DOHH2 (cell line): ENCODE measurements at regions not wholly inside any gene's neighbourhood (a gene's known extent, or its start where the extent isn't known, plus 50 kb on each side); places are given as distances from the start of the nearest gene placed in this dataset.

Source experiments
- H3F3A ChIP-seq: fragments of 200-600 bp; sonication (generic), shearing (Covaris generic); 2 replicates; pipeline ENCODE4 v1.6.0; 2016; ENCODE audit warnings: antibody characterized with exemption, mild to moderate bottlenecking; ENCODE audit not compliant: control insufficient read depth, insufficient read depth
- H3K27ac ChIP-seq: fragments of 200-600 bp; sonication (generic); 2 replicates; pipeline ENCODE4 v1.5.1; 2014; ENCODE audit warnings: low read depth, mild to moderate bottlenecking, low read length, moderate library complexity
- H3K27me3 ChIP-seq: fragments of 200-600 bp; sonication (generic); 2 replicates; pipeline ENCODE4 v1.6.1; 2014; ENCODE audit warnings: mild to moderate bottlenecking, low read length, mixed read lengths; ENCODE audit not compliant: control insufficient read depth
- H3K36me3 ChIP-seq: fragments of 200-600 bp; sonication (generic); 2 replicates; pipeline ENCODE4 v1.6.1; 2014; ENCODE audit warnings: mild to moderate bottlenecking, low read length, moderate library complexity, mixed read lengths; ENCODE audit not compliant: control insufficient read depth
- H3K4me1 ChIP-seq: fragments of 200-600 bp; sonication (generic); 2 replicates; pipeline ENCODE4 v1.6.1; 2014; ENCODE audit warnings: mild to moderate bottlenecking, low read length, mixed read lengths; ENCODE audit not compliant: control insufficient read depth
- H3K4me2 ChIP-seq: fragments of 200-600 bp; sonication (generic); 2 replicates; pipeline ENCODE4 v1.6.0; 2014; ENCODE audit warnings: mild to moderate bottlenecking, low read length, moderate library complexity
- H3K4me3 ChIP-seq: fragments of 200-600 bp; sonication (generic); 2 replicates; pipeline ENCODE4 v1.5.1; 2014; ENCODE audit warnings: mild to moderate bottlenecking, low read length, mixed read lengths
- H3K79me2 ChIP-seq: fragments of 200-600 bp; sonication (generic); 2 replicates; pipeline ENCODE4 v1.6.1; 2014; ENCODE audit warnings: mild to moderate bottlenecking, low read length, mixed read lengths; ENCODE audit not compliant: control insufficient read depth
- H3K9me2 ChIP-seq: fragments of 200-600 bp; sonication (generic); replicated peaks from 2 replicates; pipeline ENCODE4 v1.6.1; 2014; ENCODE audit warnings: mild to moderate bottlenecking, low read length, mixed read lengths; ENCODE audit not compliant: control insufficient read depth
- H3K9me3 ChIP-seq: fragments of 200-600 bp; sonication (generic); 2 replicates; pipeline ENCODE4 v1.6.1; 2014; ENCODE audit warnings: antibody characterized with exemption, low read length, mixed read lengths; ENCODE audit not compliant: control insufficient read depth, insufficient read depth
- H4K20me1 ChIP-seq: fragments of 200-600 bp; sonication (generic); 2 replicates; pipeline ENCODE4 v1.6.0; 2014; ENCODE audit warnings: low read depth, mild to moderate bottlenecking, antibody characterized with exemption, low read length, moderate library complexity; ENCODE audit not compliant: control insufficient read depth, insufficient read depth
- CTCF ChIP-seq: fragments of 200-600 bp; sonication (generic); IDR thresholded peaks from one replicate; pipeline ENCODE4 v1.5.1; 2014; ENCODE audit warnings: antibody characterized with exemption, mild to moderate bottlenecking, low read depth, low read length; ENCODE audit not compliant: poor library complexity, severe bottlenecking
- EZH2phosphoT487 ChIP-seq: fragments of 200-600 bp; sonication (generic); IDR thresholded peaks from 2 replicates; pipeline ENCODE4 v1.6.1; 2017; ENCODE audit warnings: borderline replicate concordance, mild to moderate bottlenecking, antibody characterized with exemption, low read length, moderate library complexity, mixed read lengths

GRCh38 chr2:167692936-167693335, 554.5 kb downstream of the STK39 start:
- H3F3A ChIP-seq: no peaks in the 10 kb centered on the region
- H3K4me2 ChIP-seq: no peak overlapping the region
- H3K36me3 ChIP-seq: no peaks in the 10 kb centered on the region
- no peaks in the 10 kb centered on the region for H3K79me2 ChIP-seq
- no peaks in the 10 kb centered on the region for H3K9me2 ChIP-seq
- no peaks in the 10 kb centered on the region for H4K20me1 ChIP-seq
- no peak overlapping the region for H3K27ac ChIP-seq
- no peak for TF ChIP-seq EZH2phosphoT487
- no peak for TF ChIP-seq CTCF
- no peaks in the 10 kb centered on the region for H3K4me1 ChIP-seq
- no peak overlapping the region for H3K4me3 ChIP-seq
- H3K27me3 ChIP-seq: no peaks in the 10 kb centered on the region
- no peaks in the 10 kb centered on the region for H3K9me3 ChIP-seq

GRCh38 chr2:167692191-167692590, 555.2 kb downstream of the STK39 start:
- H3K79me2 ChIP-seq: no peaks in the 10 kb centered on the region
- no peaks in the 10 kb centered on the region for H3K9me3 ChIP-seq
- no peaks in the 10 kb centered on the region for H3K4me1 ChIP-seq
- no peaks in the 10 kb centered on the region for H3K36me3 ChIP-seq
- H3F3A ChIP-seq: no peaks in the 10 kb centered on the region
- H3K4me3 ChIP-seq: no peak overlapping the region
- no peak overlapping the region for H3K27ac ChIP-seq
- no peak overlapping the region for H3K4me2 ChIP-seq
- no peaks in the 10 kb centered on the region for H4K20me1 ChIP-seq
- TF ChIP-seq CTCF: no peak
- no peak for TF ChIP-seq EZH2phosphoT487
- no peaks in the 10 kb centered on the region for H3K9me2 ChIP-seq
- H3K27me3 ChIP-seq: no peaks in the 10 kb centered on the region

- H3K27ac ChIP-seq: no peak overlapping the region
- H4K20me1 ChIP-seq: no peaks in the 10 kb centered on the region
- no peaks in the 10 kb centered on the region for H3K36me3 ChIP-seq
- TF ChIP-seq CTCF (peak; percentile 13), EZH2phosphoT487 (no peak)
- no peaks in the 10 kb centered on the region for H3K27me3 ChIP-seq
- no peaks in the 10 kb centered on the region for H3K4me1 ChIP-seq
- H3K9me2 ChIP-seq: no peaks in the 10 kb centered on the region
- no peak overlapping the region for H3K4me2 ChIP-seq
- H3K79me2 ChIP-seq: no peaks in the 10 kb centered on the region
- H3K4me3 ChIP-seq: no peak overlapping the region
- no peaks in the 10 kb centered on the region for H3K9me3 ChIP-seq
- H3F3A ChIP-seq: no peaks in the 10 kb centered on the region
Measured at GRCh38 chr2:167689444-167689843, 558.0 kb downstream of the STK39 start.

- Histone ChIP-seq H3K36me3 (no peaks in the 10 kb centered on the region), H3K4me3 (no peak overlapping the region), H3K9me2 (no peaks in the 10 kb centered on the region), H3K4me1 (no peaks in the 10 kb centered on the region), H3K79me2 (no peaks in the 10 kb centered on the region), H4K20me1 (no peaks in the 10 kb centered on the region), H3K27me3 (no peaks in the 10 kb centered on the region), H3K4me2 (no peak overlapping the region), H3K9me3 (no peaks in the 10 kb centered on the region), H3K27ac (no peak overlapping the region), H3F3A (no peaks in the 10 kb centered on the region)
- no peak for TF ChIP-seq EZH2phosphoT487
- no peak for TF ChIP-seq CTCF
Measured at GRCh38 chr2:167686691-167687090, 560.7 kb downstream of the STK39 start.
